Adrenal gland (tissue), 5 donors: ENCODE measurements at regions not wholly inside any gene's neighbourhood (a gene's known extent, or its start where the extent isn't known, plus 50 kb on each side); places are given as distances from the start of the nearest gene placed in this dataset.

Source experiments
- CTCF ChIP-seq, 6 experiments: fragments of 450-650 bp in 4 of 6; fragments of 200-600 bp in 2 of 6; sonication (generic) in 1 of 6; IDR thresholded peaks; 1 replicate in 5 of 6; 2 replicates in 1 of 6; pipeline versions ENCODE4 v1.5.1 to v1.8.0; 2016 to 2021; ENCODE audit warnings: antibody characterized with exemption in 6 of 6, mild to moderate bottlenecking in 2 of 6, moderate library complexity in 1 of 6
- POLR2A ChIP-seq, 2 donors: fragments of 450-650 bp; IDR thresholded peaks; one replicate each; pipeline ENCODE4 v1.6.1; 2017; ENCODE audit warnings: antibody characterized with exemption in 2 of 2, mild to moderate bottlenecking in 2 of 2, moderate library complexity in 1 of 2
- donor health status: DM: no; HTN: no; CAD: no.

GRCh38 chr3:30317561-30317960, 288.8 kb upstream of the TGFBR2 start:
- TF ChIP-seq POLR2A (IDR thresholded peaks at IDR 0.05) (no peak), CTCF (IDR thresholded peaks at IDR 0.05) (no peak)
